ENCODE measurements at regions not wholly inside any gene's neighbourhood (a gene's known extent, or its start where the extent isn't known, plus 50 kb on each side); places are given as distances from the start of the nearest gene placed in this dataset.

- TF ChIP-seq SUZ12 (IDR thresholded peaks at IDR 0.05) (no peak), FOXA1 (IDR thresholded peaks at IDR 0.05) (no peak), FOXM1 (IDR thresholded peaks at IDR 0.05; ENCODE audit: borderline replicate concordance) (no peak), PKNOX1 (IDR thresholded peaks at IDR 0.05) (no peak), LEF1 (IDR thresholded peaks at IDR 0.05; ENCODE audit: borderline replicate concordance) (no peak), BHLHE40 (IDR thresholded peaks at IDR 0.05; ENCODE audit: borderline replicate concordance) (no peak), NFRKB (IDR thresholded peaks at IDR 0.05) (no peak), SP1 (IDR thresholded peaks at IDR 0.05) (no peak), L3MBTL2 (conservative IDR thresholded peaks at IDR 0.05) (no peak), ELF4 (IDR thresholded peaks at IDR 0.05) (no peak), ARNT (IDR thresholded peaks at IDR 0.05) (no peak), FOXK2 (IDR thresholded peaks at IDR 0.05) (no peak)
Observed at GRCh38 chr10:106312087-106312486, 852.4 kb downstream of the SORCS1 start.

Data from HEK293T (cell line).